SKM-1 (cell line): ENCODE measurements at regions not wholly inside any gene's neighbourhood (a gene's known extent, or its start where the extent isn't known, plus 50 kb on each side); places are given as distances from the start of the nearest gene placed in this dataset.
"Not testable (repeated sequence)": the region's sequence is repeated elsewhere in the genome, so short reads cannot be mapped to it uniquely, and the experiment has no call there.

Experiments used
- DNase-seq: peaks from one replicate; lab custom pipeline; 2025; ENCODE audit not compliant: unreplicated experiment; lab: John Stamatoyannopoulos, UW

DNA sequence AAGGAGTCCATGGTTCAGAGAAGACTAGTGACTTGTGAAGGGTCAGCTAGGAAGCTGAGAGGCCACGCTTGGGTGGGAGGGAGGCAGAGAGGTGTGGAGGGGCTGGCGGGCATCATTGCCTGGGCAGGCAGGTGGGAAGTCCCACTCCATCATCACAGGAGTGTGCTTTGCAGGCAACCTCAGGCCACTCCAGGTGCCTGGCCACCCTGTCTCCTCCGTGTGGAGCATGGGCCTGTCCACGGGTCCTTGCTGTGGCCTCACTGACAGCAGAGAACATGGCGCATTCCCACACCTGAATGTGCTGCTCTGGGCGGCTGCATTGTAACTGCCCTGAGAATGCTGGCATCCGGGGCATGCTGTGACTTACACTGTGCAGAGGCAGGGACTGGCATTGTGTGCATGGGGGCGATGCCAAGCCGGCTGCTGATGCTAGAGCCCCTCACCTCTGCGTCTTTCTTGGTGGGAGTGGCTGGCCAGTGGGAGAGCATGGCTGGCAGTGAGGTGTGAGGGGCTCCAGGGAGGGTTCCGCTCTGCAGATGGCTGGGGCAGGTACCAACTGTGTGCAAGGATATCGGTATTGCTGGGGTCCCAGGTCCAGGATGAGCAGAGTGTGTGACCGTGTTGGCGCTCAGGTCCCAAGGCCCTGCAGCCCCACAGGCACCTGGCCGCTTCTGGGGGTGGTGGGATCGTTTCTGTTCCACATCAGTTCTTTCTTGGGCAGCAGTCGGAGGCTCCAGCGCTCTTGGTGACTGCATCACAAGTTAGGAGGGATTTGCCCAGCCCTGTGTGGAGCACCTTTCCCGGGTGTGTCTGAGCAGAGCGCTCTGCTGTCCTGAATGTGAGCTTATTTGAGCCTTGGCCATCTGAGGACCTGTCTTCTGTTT, 94.8 kb downstream of the NPIPB11 start:
- no peak for DNase-seq

DNA sequence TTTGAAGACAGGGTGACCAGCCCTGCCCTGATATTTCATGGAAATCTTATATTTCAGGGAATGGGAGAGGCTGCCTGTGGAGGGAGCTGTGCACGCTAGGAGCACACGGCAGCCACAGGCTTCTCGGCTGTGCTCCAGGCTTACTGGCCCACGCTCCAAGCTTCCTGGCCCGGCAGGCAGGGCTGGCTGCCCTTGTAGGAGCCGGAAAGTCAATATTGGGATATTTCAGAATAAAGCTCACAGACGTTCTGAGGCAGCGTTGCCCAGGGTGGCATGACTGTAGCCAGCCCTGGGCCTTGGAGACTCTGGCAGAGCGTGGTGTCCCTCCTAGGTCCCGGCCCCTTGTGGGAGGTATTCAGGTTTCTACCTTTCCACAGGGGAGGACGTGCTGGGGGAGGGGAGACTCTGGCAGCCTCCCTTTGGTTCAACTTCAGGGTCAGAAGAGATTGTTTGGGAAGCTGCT, 95.6 kb downstream of the NPIPB11 start:
- no peak for DNase-seq

DNA sequence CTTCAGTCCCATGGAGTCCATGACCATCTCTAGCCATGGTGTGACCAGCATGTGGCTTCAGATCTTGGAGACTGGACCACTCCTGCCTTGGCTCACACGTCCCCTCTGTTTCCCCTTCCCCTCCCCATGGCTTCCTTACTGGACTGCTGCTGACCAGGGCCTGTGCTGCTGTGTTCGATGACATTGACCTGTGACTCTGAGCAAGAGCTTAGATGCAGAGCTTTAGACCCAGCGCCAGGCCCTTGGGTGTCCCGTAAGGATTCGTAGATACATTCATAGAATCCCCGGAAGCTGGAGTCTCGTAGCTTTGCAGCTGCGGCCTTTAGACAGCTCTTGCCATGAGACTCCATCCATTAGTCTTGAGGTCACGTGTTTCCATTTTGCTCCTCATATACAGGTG, 96.3 kb downstream of the NPIPB11 start:
- not testable (repeated sequence) for DNase-seq

DNA sequence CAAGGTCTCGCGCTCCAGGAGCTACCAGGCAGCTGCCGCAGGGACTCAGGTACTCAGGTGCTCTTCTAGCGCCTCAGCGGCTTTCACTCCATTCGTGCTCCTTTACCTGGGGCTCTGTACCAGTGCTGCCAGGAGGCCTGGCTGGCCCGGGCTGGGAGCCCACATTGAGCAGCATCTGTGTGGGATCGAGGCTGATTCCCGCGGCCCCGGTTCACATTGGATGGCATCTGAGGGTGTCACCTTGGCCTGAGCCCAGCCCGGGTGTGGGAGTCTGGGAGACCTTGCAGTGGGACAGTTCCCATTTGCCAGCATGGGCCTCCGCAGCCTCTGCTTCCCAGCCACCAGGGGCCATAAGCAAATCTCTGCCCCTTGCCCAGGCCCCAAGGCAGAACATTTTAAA, 96.9 kb downstream of the NPIPB11 start:
- not testable (repeated sequence) for DNase-seq

DNA sequence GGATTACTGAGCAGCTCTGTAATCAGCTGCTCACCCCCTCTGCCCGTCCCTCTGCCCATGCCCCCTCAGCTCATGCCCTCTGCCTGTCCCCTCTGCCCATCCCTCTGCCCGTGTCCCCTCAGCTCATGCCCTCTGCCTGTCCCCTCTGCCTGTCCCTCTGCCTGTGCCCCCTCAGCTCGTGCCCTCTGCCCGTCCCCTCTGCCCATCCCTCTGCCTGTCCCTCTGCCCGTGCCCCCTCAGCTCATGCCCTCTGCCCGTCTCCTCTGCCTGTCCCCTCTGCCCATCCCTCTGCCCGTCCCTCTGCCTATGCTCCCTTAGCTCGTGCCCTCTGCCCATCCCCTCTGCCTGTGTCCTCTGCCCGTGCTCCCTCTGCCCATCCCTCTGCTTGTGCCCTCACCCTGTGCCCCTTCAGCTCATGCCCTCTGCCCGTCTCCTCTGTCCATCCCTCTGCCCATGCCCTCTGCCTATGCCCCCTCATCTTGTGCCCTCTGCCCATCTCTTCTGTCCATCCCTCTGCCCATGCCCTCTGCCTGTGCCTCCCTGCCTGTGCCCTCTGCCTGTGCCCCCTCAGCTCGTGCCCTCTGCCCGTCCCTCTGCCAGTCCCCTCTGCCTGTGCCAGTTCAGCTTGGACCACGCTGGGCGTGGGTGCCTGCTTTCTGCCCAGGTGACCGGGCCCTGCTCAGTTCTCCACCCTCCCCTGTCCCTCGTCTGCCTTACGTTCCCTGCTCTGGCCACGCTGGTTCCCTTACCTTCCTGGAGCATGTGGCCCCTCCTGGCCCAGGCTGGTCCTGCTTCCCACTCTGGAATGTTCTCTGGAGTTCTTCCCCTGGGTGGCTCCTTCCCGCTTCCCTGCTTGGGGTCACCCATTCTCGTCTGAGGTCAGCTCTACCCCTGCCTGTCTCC, 97.6 kb downstream of the NPIPB11 start:
- no peak for DNase-seq

DNA sequence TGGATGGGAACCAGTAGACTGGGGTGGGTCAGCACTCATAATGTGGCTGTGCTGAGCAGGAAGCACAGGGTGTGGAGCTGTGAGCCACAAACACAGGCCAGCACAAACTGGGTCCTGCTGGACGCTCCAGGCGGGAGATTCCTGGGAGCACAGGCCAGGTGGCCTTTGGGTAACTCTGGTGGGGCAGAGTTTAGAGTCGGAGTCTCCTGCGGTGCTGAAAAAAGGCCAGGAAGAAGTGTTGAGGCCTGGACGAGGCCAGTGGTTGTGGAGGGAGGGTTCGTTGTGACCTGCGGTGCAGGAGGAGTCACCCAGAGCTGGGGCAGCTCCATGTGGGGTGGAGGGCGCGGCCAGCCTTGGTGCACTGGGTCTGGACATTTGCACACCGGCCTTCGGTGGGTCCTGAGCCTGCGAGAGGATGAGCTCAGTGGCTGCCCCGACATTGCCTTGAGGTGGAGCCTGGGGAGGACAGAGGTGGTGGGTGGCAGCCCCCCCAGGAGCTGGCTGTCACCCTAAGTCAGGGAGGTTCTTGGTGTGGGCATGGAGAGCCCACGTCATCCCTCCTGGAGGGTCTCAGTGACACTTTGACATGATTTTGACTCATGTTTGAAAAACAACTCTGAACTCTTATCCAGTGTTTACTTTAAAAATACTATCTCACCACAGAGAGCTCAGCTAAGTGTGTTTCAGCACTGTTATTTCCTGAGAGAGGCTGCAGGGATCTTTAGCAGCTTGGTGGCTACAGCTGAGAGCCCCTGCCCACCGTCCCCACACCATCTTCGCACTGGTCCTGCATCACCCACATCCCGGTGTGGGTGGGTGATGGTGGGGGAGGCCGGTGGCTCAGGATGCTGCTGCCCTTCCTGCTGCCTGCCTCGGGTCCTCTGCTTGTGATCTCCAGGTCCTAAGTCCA, 98.7 kb downstream of the NPIPB11 start:
- no peak for DNase-seq

DNA sequence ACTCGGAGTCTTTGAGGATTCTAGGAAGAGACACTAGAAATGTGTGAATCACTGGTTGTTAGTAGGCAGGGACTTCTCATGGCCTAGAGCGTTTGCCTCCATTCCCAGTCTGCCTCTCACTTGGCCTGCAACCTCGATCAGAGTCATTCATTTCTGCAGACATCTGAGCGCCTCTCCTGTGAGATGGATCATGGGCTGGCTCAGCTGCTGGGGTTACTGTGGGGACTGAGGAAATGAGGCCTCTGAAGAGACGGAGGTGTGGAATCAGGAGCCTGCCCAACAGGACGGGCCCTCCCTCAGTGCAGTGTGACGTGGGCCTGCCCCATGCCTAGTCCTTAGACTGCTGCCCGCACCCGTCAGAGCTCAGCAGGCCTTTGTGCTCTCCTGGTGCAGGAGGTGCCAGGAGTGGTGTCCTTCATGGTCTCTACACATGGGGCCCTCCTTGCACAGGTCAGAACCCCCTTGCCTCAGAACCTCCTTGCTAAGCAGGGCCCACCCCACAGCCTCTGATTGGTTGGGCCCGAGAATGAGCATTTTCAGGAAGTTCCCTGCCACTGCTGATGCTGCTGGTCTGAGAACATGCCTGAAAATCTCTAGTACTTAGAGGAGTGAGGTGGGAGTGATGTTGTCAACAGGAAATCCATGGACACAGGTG, 99.4 kb downstream of the NPIPB11 start:
- DNase-seq: no peak

DNA sequence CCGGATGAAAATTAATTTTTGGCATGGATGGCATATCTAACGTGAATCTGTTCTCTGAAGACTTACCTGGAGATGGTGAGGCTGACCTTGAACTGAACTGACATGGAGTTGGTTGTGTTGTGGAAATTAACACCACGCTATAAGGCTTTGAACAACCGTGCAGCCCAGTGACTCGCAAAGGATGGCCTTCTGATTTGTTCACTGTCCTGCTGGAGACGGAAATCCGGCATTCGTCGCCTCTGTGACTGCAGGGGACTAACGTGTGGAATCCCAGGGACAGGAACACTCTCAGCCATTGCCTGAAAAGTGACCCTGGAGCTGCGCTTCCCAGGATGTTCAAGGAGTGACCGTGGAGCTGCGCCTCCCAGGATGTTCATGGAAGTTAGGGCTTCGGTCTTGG, 100.3 kb downstream of the NPIPB11 start:
- DNase-seq: no peak

DNA sequence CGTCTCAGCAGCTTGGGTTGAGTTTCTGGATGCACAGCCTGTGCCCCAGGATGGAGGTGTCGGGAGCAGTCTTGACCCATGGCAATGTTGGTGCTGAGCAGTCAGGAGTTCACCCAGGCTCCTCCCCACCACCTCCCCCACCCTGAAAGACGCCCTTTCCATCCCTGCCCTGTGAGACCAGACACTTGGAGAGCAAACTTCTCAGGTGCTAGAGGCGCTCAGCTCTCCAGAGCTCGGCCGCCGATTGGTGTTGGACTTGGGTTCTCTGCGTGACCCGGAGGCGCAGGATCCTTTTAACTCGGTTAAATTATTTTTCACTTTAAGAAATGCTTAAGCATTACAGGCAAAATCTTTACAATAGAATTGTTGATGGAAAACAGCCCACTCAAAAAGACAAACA, 101.5 kb downstream of the NPIPB11 start:
- DNase-seq: not testable (repeated sequence)

DNA sequence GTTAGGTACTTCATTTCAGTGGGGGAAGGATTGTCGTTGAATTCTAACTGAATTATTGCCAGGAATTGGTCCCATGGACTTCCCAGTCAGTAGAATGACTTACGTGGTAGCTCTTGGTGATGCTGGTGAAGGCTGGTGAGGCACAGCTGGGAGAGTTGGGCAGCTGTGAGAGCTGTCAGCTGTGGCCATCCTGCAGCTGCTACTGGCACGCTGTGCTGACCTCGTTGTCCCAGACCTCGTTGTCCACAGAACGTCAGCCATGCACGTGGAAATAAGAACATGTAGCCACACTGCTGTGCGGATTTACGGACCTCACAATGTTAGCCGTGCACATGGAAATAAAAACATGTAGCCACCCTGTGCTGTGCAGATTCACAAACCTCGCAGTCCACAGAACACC, 102.3 kb downstream of the NPIPB11 start:
- no peak for DNase-seq

DNA sequence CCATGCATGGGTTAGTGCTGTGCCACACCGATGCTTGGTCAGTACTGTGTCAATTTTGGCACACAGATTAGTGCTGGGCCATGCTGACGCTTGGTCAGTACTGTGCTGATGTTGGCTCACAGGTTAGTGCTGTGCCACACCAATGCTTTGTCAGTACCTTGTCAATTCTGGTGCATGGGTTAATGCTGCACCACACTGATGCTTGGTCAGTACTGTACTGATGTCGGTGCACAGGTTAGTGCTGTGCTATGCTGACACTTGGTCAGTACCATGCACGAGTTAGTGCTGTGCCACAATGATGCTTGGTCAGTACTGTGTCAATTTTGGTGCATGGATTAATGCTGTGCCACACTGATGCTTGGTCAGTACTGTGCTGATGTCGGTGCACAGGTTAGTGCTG, 103.0 kb downstream of the NPIPB11 start:
- no peak for DNase-seq

DNA sequence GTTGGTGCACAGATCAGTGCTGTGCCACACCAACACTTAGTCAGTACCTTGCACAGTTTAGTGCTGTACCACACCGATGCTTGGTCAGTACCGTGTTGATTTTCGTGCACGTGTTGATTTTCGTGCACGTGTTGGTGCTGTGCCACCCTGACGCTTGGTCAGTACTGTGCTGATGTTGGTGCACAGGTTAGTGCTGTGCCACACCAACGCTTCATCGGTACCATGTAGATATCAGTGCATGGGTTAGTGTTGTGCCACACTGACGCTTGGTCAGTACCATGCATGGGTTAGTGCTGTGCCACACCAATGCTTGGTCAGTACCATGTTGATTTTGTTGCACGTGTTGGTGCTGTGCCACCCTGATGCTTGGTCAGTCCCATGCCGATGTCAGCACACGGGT, 103.5 kb downstream of the NPIPB11 start:
- no peak for DNase-seq

DNA sequence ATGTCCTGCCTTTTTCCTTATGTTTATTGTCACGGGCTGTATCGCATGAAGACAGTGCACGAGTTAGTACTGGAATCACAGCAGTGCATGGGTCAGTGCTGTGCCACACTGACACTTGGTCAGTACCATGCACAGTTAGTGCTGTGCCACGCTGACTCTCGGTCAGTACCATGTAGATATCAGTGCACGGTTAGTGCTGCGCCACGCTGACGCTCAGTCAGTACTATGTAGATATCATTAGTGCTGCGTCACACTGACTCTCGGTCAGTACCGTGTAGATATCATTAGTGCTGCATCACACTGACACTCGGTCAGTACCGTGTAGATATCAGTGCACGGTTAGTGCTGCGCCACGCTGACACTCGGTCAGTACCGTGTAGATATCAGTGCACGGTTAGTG, 104.1 kb downstream of the NPIPB11 start:
- DNase-seq: not testable (repeated sequence)

DNA sequence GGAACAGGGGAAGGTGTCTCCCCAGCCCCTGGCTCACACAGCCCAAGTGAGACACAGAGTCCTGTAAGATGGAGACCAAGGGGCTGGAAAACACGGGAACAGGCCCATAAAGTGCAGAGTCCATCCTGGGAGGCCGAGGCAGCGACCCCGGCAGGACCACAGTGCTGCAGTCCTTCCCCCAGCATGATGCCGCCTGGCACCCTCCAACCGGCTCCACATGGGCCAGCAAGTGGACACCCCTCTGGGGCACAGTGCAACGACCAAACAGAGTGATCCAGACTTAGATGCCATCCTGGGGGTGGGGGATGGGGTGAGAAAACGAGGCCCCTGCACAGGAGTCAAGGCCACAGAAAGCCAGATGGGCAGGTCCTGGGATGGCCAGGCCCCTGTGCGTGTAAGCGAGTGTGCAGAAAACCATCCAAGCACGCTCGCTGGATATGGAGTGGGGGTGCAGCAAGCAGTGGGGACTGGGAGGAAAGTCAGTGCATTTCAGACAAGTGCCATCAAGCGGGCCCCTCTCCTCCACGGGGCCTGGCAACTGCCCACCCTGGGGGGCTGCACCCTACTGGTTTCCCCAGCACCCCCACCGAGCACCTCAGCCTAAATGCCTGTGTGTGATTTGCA, 104.7 kb downstream of the NPIPB11 start:
- DNase-seq: not testable (repeated sequence)

DNA sequence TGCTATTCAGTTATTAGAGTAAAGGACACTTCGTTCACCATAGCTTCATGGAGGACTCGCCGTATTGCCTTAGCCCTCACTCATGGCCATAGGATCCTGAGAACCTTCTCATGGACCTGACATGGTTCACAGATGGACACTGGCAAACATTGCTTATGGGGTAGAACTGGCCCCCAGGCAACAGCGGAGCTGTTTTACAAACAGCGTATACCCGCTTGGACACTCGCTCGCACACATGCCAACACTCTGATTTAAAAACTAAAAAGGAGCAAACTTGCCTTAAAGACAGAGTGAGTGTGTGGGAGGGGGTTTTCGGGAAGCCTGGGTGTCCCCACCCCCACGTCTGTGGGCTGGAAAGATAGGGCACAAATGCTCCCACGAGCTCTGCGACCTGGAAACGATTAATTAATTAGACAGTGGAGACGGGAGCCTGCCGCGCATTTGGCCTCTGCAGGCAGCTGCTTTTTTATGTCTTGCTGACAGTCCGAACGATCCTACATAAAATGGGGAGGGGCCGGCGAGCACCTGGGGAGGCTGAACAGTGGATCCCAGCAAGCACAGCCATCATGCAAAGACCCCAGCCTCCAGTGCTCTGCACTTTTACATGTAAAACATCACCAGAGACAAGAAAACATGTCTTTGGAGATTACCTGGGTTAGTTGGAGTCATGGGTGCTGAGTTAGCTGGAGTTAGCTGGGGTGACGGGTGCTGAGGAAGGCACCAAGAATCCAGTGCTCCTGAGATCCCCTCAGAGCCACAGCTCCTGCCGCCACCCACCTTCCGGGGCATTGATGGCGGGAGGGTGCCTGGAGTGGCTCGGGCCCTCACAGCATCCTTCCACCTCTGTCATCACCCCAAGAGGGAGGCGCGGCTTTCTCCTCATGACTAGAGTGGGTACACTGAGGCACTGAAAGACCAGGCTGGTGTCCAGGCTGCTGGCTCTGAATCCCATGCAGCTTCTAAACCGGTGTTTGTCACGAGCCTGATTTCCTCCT, 105.7 kb downstream of the NPIPB11 start:
- DNase-seq: not testable (repeated sequence)

DNA sequence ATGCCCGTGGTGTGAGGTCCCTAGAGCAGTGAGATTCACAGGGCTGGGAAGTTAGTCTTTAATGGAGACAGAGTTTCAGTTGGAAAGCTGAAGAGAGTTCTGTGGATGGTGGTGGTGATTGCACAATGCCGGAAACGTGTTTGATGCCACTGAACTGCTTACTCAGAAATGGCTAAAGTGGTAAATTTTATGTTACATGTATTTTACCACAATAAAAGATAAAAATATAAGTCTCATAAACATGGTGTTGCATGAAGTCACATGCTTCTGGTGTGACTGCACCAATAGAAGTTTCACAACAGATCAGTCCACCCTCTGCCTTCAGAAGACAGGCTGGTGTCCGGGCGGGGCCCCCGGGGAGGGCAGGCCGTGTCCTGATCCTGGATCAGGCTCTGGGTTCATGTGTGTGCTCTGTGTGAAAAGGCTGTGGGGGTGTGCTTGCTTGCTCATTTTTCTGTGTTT, 106.5 kb downstream of the NPIPB11 start:
- not testable (repeated sequence) for DNase-seq

DNA sequence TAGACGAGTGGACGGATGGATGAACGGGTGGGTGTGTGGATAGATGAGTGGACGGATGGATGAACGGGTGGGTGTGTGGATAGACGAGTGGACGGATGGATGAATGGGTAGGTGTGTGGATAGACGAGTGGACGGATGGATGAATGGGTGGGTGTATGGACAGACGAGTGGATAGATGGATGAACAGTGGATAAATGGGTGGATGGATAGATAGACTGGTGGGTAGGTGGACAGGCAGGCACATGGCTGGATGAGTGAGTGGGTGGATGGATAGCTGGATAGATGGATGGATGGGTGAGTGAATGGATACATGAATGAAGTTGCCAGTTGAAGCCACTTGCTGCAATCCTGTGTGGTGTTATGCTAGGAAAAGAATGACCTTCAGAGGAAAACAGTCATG, 107.5 kb downstream of the NPIPB11 start:
- DNase-seq: not testable (repeated sequence)

DNA sequence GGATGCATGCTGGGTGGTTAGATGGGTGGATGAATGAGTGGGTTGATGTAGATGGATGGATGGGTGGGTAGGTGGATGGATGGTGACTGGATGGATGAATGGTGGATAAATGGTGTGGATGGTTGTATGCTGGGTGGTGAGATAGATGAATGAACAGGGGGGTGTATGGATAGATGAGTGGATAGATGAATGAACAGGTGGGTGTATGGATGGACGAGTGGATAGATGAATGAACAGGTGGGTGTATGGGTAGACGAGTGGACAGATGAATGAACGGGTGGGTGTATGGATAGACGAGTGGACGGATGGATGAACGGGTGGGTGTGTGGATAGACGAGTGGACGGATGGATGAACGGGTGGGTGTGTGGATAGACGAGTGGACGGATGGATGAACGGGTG, 108.2 kb downstream of the NPIPB11 start:
- not testable (repeated sequence) for DNase-seq

DNA sequence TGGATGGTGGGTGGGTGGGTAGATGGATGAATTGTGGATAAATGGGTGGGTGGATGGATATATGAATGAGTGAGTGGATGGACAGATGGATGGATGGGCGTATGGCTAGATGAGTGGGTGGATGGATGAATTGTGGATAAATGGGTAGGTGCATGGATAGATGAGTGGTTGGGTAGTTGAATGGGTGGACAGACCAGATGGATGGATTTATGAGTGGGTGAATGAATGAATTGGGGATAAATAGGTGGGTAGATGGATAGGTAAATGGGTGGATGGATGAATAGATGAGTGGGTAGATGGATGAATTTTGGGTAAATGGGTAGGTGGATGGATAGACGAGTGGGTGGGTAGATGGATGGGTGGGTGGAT, 108.7 kb downstream of the NPIPB11 start:
- not testable (repeated sequence) for DNase-seq
